ENCODE measurements at regions not wholly inside any gene's neighbourhood (a gene's known extent, or its start where the extent isn't known, plus 50 kb on each side); places are given as distances from the start of the nearest gene placed in this dataset.
"Not testable (repeated sequence)": the region's sequence is repeated elsewhere in the genome, so short reads cannot be mapped to it uniquely, and the experiment has no call there.

- DNase-seq = no peak
These were observed 534.6 kb upstream of the BRINP1 start for GRCh38 chr9:119903851-119904250.

- no peak for DNase-seq
These were observed 533.4 kb upstream of the BRINP1 start for GRCh38 chr9:119902611-119903010.

- no peak for DNase-seq
These were observed 529.1 kb upstream of the BRINP1 start for GRCh38 chr9:119898316-119898715.

- no peak for DNase-seq
These were observed 515.2 kb upstream of the BRINP1 start for GRCh38 chr9:119884438-119884837.

- no peak for DNase-seq
These were observed 512.7 kb upstream of the BRINP1 start for GRCh38 chr9:119881898-119882297.

GRCh38 chr9:119880361-119880760 is 511.1 kb upstream of the BRINP1 start:
- DNase-seq = no peak

- DNase-seq = no peak
These were observed 508.1 kb upstream of the BRINP1 start for GRCh38 chr9:119877306-119877705.

GRCh38 chr9:119873877-119874276 is 504.6 kb upstream of the BRINP1 start:
- no peak for DNase-seq

GRCh38 chr9:119870251-119870650 is 501.0 kb upstream of the BRINP1 start:
- not testable (repeated sequence) for DNase-seq

- DNase-seq = no peak
These were observed 499.5 kb upstream of the BRINP1 start for GRCh38 chr9:119868694-119869093.

GRCh38 chr9:119861842-119862241 is 492.6 kb upstream of the BRINP1 start:
- no peak for DNase-seq

GRCh38 chr9:119859128-119859527 is 489.9 kb upstream of the BRINP1 start:
- DNase-seq = no peak

- DNase-seq = no peak
These were observed 483.9 kb upstream of the BRINP1 start for GRCh38 chr9:119853126-119853525.

GRCh38 chr9:119852390-119852789 is 483.2 kb upstream of the BRINP1 start:
- DNase-seq = no peak

GRCh38 chr9:119844431-119844830 is 475.2 kb upstream of the BRINP1 start:
- DNase-seq = no peak

GRCh38 chr9:119841016-119841415 is 471.8 kb upstream of the BRINP1 start:
- DNase-seq = no peak

GRCh38 chr9:119839888-119840287 is 470.7 kb upstream of the BRINP1 start:
- DNase-seq = no peak

- no peak for DNase-seq
These were observed 469.0 kb upstream of the BRINP1 start for GRCh38 chr9:119838210-119838609.

GRCh38 chr9:119836036-119836435 is 466.8 kb upstream of the BRINP1 start:
- DNase-seq = no peak

- DNase-seq = no peak
These were observed 464.9 kb upstream of the BRINP1 start for GRCh38 chr9:119834064-119834620.

GRCh38 chr9:119831309-119831708 is 462.1 kb upstream of the BRINP1 start:
- DNase-seq = no peak

- DNase-seq = no peak
These were observed 460.5 kb upstream of the BRINP1 start for GRCh38 chr9:119829748-119830147.

GRCh38 chr9:119829186-119829585 is 460.0 kb upstream of the BRINP1 start:
- no peak for DNase-seq

GRCh38 chr9:119827526-119827925 is 458.3 kb upstream of the BRINP1 start:
- no peak for DNase-seq

- DNase-seq = no peak
These were observed 457.9 kb upstream of the BRINP1 start for GRCh38 chr9:119827126-119827525.

All from hematopoietic multipotent progenitor cell treated with erythropoietin and hydrocortisone succinate and interleukin-3 and kit ligand, for 6 days (in vitro differentiated cells).